Coronary artery (tissue), 2 donors: ENCODE measurements at regions not wholly inside any gene's neighbourhood (a gene's known extent, or its start where the extent isn't known, plus 50 kb on each side); places are given as distances from the start of the nearest gene placed in this dataset.
"Not testable (repeated sequence)": the region's sequence is repeated elsewhere in the genome, so short reads cannot be mapped to it uniquely, and the experiment has no call there.

Source experiments
- DNase-seq: peaks from one replicate; pipeline ENCODE4 v3.0.0-alpha.2; 2017; ENCODE audit warnings: low spot score
- H3K27ac ChIP-seq, 2 donors: fragments of 200-600 bp; sonication (generic); one replicate each; pipeline ENCODE4 v1.5.1; 2016 to 2019
- H3K4me3 ChIP-seq: fragments of 200-600 bp; sonication (generic); 2 replicates; pipeline ENCODE4 v1.5.1; 2016; ENCODE audit warnings: mild to moderate bottlenecking, moderate library complexity
- TF ChIP-seq, protein P1 (sequence below): fragments of 200-600 bp; sonication (generic); IDR thresholded peaks from one replicate; pipeline ENCODE4 v1.5.1; 2019; ENCODE audit warnings: antibody characterized with exemption

DNA sequence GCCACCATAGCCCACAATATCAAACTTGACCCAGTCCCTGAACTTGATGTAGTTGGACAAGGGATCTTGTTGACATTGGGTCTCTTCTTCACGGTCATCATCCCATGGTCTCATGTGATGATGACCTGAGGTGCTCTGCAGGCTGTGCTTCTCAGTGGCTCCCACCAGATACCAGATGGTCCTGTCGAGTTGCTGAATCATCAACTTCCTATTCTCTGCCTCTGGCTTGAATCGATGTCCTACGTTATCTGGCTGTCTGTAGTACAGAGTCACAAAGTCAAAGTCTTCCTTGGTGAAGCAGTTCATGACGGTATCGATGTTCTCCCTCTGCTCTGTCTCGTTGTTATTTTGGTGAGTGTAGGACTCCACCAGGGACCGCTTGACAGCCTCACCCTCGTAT is 145.7 kb upstream of the ALDH3B2 start:
- no peak for DNase-seq
- H3K27ac ChIP-seq: no peak overlapping the region
- H3K4me3 ChIP-seq: no peak overlapping the region
- TF ChIP-seq, protein P1, sequence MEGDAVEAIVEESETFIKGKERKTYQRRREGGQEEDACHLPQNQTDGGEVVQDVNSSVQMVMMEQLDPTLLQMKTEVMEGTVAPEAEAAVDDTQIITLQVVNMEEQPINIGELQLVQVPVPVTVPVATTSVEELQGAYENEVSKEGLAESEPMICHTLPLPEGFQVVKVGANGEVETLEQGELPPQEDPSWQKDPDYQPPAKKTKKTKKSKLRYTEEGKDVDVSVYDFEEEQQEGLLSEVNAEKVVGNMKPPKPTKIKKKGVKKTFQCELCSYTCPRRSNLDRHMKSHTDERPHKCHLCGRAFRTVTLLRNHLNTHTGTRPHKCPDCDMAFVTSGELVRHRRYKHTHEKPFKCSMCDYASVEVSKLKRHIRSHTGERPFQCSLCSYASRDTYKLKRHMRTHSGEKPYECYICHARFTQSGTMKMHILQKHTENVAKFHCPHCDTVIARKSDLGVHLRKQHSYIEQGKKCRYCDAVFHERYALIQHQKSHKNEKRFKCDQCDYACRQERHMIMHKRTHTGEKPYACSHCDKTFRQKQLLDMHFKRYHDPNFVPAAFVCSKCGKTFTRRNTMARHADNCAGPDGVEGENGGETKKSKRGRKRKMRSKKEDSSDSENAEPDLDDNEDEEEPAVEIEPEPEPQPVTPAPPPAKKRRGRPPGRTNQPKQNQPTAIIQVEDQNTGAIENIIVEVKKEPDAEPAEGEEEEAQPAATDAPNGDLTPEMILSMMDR: no peak

DNA sequence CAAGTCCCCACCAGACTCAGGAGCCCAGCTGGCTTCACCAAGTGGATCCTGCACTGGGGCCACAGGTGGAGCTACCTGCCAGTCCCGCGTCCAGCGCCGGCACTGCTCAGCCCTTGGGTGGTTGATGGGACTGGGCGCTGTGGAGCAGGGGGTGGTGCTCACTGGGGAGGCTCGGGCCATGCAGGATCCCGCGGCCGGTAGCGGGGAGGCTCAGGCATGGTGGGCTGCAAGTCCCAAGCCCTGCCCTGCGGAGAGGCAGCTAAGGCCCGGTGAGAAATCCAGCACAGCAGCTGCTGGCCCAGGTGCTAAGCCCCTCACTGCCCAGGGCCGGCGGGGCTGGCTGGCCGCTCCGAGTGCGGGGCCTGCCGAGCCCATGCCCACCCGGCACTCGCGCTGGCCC is 143.1 kb upstream of the ALDH3B2 start:
- DNase-seq, H3K27ac ChIP-seq: not testable (repeated sequence)

DNA sequence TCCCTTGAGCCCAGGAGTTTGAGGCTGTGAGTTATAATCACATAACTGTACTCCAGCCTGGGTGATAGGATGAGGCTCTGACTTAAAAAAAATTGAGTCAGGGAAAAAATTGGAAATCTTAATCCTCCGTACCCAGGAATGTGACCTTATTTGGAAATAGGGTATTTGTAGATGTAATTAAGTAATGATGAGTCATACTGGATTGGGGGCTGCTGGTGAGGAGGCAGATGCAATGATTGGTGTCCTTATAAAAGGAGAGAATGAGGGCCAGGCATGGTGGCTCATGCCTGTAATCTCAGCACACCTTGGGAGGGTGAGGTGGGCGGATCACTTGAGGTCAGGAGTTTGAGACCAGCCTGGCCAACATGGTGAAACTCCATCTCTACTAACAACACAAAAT is 134.9 kb upstream of the ALDH3B2 start:
- DNase-seq, H3K4me3 ChIP-seq, H3K27ac ChIP-seq: not testable (repeated sequence)

More for the DNA sequence above, 143.1 kb upstream of the ALDH3B2 start:
- not testable (repeated sequence) for H3K4me3 ChIP-seq

DNA sequence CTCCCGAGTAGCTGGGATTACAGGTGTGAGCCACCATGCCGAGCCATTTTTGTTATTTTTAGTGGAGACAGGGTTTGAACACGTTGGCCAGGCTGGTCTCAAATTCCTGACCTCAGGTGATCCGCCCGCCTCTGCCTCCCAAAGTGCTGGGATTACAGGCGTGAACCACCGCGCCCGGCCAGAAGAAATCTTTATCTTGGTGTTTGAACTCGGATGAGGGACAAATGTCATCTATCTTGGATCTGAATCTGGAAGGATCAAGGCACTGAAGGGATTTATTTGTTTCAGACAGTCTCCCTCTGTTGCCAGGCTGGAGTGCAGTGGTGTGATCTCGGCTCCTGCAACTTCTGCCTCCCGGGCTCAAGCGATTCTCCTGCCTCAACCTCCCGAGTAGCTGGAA is 133.5 kb upstream of the ALDH3B2 start:
- DNase-seq, H3K27ac ChIP-seq, H3K4me3 ChIP-seq: not testable (repeated sequence)

DNA sequence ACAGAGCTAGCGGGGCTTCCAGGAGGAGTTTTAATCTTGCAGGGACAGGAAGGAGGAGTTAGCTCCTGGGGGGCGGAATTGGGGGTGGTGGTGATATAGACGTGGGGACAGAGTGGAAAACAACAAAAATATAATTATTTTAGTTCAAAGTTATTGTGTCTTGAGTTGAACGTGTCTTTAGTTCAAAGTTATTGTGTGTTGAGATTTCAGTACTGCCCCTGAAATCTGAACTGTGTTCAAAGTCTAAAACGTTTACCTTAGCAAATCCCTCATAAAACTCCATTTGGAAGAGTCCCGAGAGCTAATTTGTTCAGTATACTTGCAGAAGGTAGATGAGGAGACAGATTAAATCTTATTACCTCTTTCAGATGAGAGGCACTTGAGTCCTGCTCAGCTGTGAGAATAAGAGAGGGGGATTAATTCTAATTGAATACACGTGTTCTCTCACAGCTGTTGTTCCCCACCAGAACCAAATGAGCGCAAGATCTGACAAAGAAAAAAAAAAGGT is 132.4 kb upstream of the ALDH3B2 start:
- not testable (repeated sequence) for H3K27ac ChIP-seq, DNase-seq
- peak overlapping the region; percentile 85 for H3K4me3 ChIP-seq

DNA sequence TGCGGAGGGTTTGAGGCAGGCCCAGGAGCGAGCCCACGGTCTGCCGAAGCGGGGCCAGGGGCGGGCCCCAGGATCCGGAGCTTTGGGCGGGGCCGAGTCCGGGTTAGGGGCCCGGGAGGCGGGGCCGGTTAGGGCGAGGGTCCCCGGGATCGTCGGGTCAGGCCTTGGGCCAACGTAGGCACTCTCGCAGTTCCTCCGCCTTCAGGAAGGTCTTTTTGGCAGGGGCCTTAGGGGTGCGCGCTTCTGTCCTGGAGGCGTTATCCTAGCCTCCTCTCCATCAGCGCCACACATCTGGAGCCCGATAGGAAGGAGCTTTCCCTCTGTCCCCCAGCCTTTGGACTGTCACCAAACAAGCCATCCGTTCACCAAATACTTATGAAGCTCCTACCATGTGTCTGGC is 131.8 kb upstream of the ALDH3B2 start:
- DNase-seq: not testable (repeated sequence)
- Histone ChIP-seq H3K4me3 (peak overlapping the region; percentile 85), H3K27ac (peak overlapping the region; percentile 72 to 86)

DNA sequence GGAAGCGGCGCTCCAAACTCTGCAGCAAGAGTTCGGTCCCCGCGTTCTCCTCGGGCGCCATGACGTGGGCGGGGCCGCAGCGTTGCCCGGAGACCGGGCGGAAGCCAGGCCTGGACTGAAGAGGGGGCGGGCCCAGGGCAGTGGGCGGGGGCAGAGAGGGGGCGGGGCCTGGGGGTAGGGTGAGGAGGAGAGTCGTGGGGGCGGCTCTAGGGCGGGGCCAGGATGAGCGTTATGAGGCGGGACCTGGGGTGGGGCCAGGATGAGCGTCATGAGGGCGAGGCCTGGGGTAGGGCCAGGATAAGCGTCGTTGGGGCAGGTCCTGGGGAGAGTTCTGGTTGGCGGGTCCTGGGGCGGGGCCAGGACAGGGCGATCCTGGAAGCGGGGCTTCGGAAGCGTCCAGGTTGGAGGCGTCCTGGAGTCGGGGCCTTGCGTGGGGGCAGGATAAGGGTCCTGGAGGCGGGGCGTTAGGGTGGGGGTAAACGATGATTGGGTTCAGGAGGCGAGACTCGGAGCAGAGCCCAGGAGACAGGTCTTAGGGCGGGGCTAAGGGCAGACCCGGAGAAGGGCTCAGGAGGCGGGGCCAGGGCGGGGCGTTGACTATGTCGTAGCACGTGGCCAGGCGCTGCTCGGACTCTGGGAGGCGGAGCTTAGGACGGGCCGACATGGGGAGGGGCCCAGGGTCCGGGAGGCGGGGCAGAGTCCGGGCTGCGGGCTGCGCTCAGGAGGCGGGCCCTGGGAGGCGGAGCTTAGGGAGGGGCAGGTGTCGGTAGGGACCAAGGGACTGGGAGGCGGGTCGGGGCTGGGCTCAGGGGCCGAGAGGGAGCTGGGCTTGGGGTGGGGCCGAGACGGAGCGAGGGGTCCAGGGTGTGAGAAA is 131.1 kb upstream of the ALDH3B2 start:
- Histone ChIP-seq H3K27ac (peak overlapping the region; percentile 72 to 86), H3K4me3 (peak overlapping the region; percentile 85)
- peak; percentile 98 for DNase-seq

DNA sequence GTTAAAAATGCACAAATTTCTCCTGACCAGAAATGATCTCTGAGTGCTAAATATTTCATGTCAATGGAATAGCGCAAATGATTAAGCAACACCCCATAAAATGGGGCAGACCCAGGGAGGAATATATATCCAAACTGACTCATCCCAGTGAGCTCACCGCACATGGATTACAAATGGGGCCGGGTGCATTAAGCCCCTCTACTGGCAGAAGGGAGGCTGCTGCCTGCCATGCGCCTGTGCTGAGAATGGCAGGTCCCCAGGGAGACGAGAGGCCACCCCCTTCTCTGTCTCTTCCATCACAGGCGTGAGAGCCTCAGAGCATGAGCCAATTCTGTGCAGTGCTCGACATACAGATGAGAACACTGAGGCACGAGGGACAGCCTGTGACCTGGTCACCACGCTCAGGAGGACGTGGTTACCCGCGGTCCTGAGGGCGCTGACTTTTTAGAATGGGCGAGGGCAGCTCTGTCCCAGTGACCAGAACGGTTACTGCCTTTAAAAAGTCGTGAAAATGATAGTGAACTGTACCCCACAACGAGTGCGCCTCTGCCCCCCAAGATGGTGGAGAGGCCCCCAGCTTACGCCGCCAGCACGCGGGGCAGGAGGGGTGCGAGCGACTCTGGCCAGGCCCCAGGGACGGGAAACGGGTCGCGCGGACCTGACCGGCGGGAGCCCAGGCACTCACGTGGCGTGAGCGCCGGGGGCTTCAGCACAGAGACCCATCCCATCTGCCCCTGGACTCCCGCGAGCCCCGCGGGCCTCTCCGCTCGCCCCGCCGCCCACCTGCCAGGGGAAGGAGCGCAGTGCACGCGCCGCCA is 130.2 kb upstream of the ALDH3B2 start:
- Histone ChIP-seq H3K4me3 (peak overlapping the region; percentile 85), H3K27ac (peak overlapping the region; percentile 42 to 71)
- not testable (repeated sequence) for DNase-seq

DNA sequence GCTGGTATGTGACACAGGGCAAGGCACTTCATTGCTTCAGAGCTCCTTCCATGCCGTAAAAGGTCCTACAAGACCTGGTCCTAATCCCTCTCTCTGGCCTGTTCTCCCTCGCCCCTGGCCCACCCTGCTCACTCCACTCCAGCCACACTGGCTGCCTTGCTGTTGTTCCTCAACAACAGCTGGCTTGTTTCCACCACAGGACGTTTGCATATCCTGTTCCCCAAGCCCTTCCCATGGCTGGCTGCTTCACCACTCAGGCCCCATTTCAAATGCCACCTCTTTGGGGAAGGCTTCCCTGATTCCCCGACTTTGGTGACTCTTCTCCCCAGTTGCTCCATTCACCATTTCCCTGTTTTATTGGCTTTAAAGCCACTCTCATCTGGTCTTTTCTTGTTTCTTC is 129.1 kb upstream of the ALDH3B2 start:
- DNase-seq, H3K4me3 ChIP-seq, H3K27ac ChIP-seq: not testable (repeated sequence)

DNA sequence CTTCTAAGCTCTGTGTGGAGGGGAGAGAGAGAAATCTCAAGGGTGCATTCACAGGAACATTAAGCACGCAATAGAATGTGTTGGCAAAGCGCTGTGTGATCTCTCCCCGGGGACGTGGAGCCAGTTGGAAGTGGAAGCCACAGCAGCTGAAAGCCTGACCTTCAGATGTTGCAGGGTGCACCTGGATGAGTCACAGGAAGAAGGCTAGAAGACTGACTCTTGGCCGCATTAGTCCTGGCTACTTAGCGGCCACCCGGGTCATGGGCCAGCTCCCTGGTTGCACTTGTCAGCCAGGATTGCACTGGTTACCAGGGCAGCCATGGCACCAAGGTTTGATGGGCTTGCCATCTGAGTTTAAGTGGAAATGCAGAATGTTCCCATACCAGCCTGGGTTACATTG is 128.6 kb upstream of the ALDH3B2 start:
- not testable (repeated sequence) for H3K27ac ChIP-seq, H3K4me3 ChIP-seq, DNase-seq

DNA sequence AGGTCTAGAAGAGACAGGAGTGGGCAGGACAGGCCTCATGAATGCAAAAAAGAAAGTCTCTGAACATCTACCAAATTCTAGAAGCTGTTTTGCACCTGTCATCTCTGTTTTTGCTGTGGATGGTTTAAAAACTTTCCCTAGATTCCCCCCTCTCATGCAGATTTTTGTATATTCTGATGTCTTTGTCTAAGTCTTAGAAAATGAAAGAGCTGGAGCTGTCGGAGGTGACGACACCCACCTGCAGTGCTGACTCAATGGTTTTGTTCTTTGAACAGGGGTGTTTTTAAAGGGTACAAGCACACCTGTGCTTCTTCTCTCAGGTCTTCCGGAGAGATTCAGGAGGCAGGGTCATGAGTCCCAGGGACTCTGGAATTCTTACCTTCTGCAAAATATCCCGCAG is 128.2 kb upstream of the ALDH3B2 start:
- H3K4me3 ChIP-seq, H3K27ac ChIP-seq, DNase-seq: not testable (repeated sequence)

DNA sequence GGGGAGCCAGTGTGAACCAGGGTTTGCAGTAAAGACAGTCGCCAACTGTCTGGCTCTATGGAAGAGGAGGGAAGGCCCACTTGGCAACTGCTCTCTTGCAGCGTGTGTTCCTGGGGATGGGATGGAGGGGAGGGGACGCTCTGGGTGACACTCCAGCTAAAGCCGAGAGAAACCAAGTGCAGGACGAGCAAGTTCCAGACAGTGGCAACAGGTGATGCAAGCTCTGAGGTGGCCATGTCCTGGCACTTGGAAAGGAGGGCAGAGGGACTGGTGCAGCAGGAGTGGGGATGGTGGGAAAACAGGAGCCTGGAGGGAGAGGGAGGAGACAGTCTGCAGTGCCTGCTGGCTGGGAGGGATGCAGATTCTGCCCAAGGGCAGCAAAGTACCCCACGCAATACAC is 127.0 kb upstream of the ALDH3B2 start:
- DNase-seq, H3K4me3 ChIP-seq, H3K27ac ChIP-seq: not testable (repeated sequence)

DNA sequence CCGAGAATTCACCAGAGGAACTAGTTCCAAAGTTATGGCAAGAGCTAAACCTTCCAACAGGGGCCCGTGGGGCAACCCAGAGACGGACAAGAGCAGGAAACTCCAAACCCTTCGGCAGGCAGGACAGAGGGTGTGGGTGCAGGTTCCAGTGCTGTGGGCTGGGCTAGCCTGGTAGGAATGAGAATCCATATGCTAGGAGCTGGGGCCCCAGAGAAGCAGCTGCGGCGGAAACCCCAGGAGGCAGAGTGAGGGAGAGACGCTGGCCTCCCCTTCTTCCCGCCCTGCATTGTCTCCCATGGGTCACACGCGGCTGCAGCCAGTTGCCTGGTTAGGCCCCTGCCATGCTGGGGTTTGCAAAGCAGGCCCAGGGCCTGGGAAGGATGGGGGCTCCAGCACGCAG is 126.2 kb upstream of the ALDH3B2 start:
- H3K27ac ChIP-seq, DNase-seq: not testable (repeated sequence)

DNA sequence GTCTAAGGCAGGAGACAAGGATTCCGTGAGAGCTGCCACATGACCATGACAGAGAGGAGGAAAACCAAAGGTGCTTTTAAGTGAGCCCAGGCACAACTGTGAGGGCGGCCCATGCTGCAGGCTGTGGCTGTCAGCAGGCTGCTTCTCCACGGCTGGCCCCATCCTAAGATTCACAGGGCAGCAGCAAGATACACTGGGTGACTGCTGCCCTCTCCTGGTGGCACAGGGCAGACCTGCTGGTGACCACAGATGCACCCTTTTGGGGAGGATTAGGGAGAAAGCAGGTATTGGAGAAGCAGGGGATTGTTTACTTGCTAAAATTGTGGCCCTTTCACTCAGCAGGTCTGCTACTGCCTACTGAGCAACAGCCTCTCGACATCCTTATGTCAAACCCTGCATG is 125.4 kb upstream of the ALDH3B2 start:
- H3K27ac ChIP-seq, DNase-seq, H3K4me3 ChIP-seq: not testable (repeated sequence)

More for the DNA sequence above, 126.2 kb upstream of the ALDH3B2 start:
- not testable (repeated sequence) for H3K4me3 ChIP-seq

DNA sequence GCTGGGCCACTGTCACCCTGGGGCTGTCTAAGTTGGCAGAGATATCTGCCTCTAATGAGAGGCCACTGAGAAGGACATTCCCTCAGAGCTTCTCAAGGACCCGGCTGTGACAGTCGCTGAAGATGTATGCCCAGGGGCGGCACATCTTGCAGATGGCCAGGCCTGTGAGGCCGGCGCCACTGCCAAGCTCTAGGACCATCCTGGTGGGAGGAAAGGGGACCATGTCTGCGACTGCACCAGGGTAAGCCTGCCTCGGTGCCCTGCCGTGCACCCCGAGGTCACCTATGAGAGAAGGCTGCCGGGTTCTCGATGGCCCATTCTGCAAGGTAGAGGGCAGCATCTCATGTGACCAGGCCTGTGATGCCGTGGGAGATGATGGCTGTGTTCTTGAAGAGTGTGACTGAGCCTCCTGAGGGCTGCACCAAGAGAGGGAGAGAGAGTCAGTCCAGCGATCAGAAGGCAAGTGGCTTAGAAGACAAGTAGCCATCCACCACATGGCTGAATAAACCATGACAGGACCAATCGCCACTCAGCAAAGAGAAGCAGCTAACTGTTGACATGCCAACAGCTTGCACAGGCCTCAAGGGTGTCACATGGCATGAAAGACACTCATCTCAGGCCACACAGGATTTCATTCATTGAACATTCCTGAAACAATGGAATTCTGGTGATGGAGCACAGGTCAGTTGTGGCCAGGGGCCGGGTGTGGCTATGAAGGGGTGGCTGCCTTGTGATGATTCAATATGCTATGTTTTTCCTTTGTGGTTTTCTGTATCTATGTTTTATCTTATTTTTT is 123.5 kb upstream of the ALDH3B2 start:
- not testable (repeated sequence) for H3K27ac ChIP-seq, H3K4me3 ChIP-seq, DNase-seq
